ENCODE measurements at regions not wholly inside any gene's neighbourhood (a gene's known extent, or its start where the extent isn't known, plus 50 kb on each side); places are given as distances from the start of the nearest gene placed in this dataset.

DNA sequence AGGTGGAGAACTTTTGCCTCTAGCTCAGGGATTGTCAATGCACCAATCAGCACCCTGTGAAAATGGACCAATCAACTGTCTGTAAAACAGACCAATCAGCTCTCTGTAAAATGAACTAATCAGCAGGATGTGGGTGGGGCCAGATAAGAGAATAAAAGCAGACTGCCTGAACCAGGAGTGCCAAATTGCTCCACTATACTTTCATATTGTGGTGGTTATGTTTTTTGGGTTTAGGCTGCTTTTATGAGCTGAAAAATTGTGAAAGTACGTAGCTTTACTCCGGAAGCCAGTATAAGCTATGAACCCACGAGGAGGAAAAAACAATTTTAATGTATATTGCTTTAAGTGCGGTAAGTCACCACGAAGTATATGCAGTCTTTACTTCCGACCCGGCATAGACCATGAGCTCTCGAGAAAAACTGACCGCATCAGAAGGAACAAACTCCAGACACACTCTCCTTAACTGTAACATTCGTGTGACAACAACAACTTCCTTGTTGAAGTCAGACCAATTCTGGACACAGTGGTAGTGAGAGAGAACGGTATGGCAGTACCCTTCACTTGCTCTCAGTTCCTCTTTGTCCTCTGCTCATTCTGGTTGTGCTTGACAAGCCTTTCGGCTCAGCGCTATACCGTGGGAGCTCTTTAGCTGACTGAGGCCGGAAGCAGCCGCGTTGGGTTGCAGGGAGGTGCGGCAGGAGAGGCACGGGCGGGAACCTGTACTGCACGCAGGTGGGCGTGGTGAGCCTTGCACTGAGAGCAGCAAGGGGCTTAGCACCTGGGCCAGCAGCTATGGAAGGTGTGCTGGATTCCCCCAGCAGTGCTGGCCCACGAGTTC lies 81.9 kb upstream of the E2F3 start:
- TF ChIP-seq, protein P1, sequence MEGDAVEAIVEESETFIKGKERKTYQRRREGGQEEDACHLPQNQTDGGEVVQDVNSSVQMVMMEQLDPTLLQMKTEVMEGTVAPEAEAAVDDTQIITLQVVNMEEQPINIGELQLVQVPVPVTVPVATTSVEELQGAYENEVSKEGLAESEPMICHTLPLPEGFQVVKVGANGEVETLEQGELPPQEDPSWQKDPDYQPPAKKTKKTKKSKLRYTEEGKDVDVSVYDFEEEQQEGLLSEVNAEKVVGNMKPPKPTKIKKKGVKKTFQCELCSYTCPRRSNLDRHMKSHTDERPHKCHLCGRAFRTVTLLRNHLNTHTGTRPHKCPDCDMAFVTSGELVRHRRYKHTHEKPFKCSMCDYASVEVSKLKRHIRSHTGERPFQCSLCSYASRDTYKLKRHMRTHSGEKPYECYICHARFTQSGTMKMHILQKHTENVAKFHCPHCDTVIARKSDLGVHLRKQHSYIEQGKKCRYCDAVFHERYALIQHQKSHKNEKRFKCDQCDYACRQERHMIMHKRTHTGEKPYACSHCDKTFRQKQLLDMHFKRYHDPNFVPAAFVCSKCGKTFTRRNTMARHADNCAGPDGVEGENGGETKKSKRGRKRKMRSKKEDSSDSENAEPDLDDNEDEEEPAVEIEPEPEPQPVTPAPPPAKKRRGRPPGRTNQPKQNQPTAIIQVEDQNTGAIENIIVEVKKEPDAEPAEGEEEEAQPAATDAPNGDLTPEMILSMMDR (IDR thresholded peaks at IDR 0.05; ENCODE audit: low read depth, low read length) = no peak
- TF ChIP-seq EZH2phosphoT487 (IDR thresholded peaks at IDR 0.05; ENCODE audit: low read depth) = no peak
